GM19043 (cell line): ENCODE measurements at regions not wholly inside any gene's neighbourhood (a gene's known extent, or its start where the extent isn't known, plus 50 kb on each side); places are given as distances from the start of the nearest gene placed in this dataset.

Experiments used
- ATAC-seq: cut with Tn5 transposase; IDR thresholded peaks from one replicate; pipeline ENCODE4 v1.9.1; 2021; ENCODE audit warnings: low read depth; ENCODE audit not compliant: unreplicated experiment

DNA sequence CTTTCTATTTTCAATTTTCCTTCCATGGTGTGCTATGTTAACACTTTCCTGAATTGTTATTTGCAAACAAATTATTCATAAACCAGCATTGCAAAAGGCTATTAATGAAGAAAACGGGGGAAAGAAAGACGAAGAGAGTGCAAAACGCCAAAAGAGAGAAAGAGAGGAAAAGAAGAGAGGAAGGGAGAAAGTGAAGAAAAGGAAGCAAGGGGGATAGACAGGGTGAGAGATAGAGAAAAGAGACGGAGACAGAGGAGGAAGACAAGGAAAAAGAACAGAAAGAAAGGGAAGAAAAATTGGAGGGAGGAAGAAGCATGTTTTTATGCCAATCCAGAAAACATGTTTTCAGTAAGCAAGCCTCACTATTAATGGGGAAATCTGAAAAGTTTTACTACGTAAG lies 310.6 kb downstream of the TFEC start:
- ATAC-seq, result no peak

DNA sequence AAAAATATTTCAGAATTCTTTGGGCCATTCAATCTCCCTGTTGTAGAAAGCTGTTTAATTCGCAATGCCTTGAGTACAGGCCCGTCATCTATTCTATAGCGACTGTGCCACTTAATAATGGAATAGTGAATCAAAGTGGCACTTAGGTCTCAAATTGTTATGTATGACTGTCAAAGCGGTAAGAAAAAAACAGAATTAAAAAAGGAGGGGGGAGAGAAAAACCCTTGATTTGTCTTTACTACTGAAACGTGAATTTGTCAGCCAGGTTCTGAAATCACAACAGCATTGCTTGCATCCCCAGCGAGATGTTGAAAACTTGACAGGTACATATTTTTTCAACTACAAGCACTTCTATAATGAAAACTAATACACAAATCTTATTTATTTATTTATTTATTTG lies 320.9 kb downstream of the TFEC start:
- ATAC-seq, result no peak

DNA sequence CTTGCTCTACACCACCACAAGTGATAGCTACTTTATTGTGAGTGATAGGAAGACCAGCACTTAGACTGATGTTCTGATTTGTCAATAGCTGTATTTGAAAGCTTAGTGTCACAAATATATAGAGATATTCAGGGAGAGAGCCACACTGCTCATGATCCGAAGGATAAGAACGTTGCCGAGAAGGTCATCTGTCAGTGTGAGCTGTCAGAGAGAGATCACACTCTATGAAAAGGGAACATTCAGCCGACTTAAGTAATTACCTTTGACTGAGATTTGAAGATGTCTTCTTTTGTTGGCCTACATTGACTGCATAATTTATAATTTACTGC lies 322.6 kb downstream of the TFEC start:
- no peak for ATAC-seq

DNA sequence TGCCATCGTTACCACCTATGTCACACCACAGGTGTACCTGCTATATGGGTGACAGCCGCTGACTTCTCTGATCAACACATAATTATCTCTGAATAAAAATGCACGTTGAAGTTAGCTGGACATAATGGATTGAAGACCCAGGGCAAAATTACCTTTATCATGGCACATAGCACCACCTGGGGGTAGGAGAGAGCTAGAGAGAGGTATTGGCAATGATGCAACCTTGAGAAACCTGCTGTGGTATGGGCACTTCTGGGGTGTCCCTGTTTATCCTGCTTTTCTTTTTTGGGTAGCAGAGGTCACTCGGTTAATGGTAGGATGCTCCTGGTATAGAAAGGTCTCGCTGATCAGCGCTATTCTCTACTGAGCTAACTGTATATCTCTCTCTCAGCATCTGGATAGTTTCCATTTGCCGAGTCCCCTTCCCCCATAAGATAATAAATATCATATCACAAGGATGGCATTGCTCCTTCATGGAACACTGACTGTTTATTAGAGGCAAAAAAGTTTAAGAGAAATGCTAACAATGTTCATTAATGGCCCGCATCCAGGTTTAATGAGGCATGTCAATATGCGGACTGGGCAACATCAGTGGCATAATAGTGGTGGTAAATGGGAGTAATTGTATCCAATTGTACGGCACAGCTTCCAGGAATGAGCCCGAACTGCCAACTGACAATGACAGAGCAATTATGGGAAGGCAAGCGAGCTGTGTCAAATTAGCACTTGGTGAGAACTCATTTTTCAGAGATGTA lies 323.1 kb downstream of the TFEC start:
- no peak for ATAC-seq

DNA sequence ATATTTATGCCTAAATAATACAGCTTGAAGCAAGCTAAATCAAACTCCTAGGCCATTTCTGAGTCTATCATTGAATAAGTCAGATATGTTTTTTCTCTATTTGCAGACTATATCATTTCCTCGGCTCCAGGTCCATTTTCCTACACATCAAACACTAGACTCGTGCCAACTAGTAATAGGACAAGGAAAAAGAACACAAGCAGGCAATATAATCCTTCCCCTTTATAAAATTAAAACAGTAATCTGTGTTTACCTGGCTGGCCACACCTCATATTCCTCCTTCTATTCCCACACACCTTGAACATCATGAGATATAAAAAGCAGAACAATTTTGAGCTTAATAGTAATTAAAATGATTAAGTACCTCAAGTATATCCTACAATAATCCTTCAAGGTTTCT lies 325.7 kb downstream of the TFEC start:
- ATAC-seq, result no peak

DNA sequence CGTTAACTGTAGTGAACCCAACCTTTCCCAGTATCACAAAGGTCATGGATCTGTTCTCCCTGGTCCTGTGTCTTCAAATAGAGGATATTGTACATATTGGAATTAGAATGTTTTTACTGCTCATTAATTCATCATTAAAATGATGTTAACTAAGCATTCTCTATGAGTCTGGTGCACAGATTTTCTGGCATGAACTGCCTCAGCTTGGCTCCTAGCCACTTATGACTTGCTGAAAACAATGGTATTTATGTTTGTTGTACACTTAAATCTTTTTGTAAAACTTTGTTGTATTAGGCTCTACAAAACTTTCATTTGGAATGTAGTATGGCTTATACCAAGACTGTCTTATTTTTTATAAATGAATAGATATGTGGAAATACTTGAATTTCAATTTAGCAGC lies 329.4 kb downstream of the TFEC start:
- ATAC-seq, result no peak

DNA sequence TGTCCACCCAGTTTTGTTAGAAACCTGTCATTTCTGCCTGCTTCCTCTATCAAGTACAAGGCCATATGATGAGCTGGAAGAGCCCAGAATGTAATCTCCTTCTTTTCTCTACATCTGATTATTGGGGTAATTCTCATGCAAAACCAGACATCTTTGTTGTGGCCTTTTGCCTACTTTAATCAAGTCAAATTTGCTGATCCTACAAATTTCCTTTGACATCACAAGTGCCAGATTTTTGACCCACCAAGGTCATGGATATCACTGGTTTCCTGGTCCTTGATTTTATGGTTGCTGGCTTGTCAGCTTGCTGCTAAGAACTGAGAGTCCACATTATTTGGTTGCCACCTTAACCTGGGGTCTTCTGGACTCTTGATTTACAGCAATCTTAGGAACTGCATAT lies 336.1 kb downstream of the TFEC start:
- ATAC-seq, result no peak

DNA sequence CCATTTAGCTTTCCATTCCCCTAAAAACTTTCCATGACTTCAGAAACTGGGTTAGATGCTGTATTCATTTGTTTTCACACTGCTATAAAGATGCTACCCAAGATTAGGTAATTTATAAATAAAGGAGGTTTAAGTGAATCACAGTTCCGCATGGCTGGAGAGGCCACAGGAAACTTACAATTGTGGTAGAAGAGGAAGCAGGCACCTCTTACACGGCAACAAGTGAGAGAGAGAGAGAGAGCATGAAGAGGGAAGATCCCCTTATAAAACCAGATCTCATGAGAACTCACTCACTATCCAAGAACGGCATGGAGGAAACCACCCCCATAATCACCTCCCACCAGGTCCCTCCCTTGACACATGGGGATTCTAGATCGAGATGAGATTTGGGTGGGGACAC lies 336.8 kb downstream of the TFEC start:
- no peak for ATAC-seq

DNA sequence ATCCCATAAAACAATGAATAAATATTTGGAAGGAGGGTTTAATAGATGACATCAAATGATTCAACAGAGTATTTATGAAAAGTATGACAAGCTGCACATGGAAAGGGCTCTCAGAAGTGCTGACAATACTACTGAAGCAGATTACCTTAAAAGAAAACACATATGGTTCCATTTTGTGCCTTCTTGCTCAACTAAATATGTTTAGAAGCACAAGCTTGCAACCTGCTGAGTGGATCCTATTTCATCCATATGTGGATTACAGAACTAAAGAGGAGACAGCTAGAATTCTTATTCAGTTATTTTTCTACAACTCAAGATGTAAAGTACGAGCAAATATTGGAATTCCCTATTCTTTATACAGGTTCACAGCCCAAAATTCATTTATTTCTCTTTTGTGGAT lies 340.6 kb downstream of the TFEC start:
- ATAC-seq, result no peak

DNA sequence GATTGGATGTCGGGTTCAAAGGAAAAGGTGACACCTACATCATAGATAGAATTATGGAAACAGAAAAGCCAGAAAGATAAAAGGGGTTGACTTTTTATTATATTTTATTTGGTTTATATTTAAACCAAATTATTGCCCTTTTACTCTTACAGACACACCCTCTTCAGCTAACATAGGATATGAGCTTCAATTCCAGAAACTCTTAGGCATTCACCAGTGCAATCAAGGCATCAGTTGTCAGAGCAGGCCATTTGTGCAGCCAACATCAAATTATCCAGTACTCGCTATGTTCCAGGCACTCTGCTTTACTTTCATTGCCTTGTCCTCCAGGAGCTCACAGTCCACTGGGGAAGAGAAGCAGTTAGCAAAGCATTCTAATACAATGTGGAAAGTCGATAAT lies 347.5 kb downstream of the TFEC start:
- no peak for ATAC-seq

DNA sequence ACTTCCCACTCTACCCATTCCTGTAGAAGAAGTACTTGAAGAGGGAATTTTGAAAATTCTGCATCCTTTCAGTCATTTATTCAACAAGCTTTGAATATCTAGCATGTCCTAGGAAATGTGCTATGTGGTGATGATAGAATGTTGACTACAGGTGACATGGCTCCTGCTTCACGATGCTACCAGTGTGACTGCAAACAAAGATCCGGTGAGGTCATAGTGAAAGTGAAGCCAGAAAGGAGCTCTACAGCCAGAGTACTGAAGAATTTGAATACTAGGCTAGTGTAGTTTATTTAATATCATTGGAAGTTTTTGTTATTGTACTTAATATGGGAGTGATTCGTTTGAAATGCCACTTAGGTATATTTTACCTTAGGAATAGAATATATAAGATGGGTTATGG lies 348.1 kb downstream of the TFEC start:
- ATAC-seq, result no peak

DNA sequence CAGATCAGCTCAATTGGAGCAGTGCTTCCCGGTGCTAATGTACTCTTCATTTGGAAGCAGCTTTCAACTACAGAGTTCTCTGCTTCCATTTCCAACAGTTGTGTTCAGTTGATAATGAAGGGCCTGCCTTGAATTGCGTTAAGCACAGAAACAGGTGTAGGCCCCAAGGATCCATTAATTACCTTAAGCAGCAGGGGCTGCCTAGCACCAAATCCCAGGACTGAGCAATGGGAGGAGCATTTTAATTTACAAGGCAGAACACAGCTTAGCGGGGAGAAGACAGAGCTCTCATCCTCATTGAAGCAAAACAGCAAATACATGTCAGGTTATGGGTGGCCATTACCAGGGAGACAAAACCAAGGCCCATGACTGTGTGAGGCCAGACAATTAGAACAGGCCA lies 349.6 kb downstream of the TFEC start:
- no peak for ATAC-seq

DNA sequence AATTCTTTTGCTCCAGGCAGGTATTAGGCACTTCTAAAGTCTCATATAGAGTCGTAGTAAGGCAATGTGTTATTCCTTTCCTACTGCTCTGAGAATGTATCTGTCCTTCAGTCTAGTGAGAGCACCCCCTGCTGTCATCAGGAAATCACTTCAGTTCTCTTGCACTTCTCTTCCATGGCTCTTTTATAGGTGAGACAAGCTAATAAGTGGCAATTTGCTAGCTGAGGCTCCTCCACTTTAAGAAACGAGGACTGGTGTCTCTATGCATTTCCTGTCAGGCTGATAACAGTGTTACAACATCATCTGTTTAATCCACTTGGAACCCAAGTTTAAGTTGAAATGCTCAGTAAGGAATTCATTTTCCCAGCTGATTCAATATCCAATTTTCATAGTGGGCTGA lies 350.6 kb downstream of the TFEC start:
- ATAC-seq, result peak; percentile 69

DNA sequence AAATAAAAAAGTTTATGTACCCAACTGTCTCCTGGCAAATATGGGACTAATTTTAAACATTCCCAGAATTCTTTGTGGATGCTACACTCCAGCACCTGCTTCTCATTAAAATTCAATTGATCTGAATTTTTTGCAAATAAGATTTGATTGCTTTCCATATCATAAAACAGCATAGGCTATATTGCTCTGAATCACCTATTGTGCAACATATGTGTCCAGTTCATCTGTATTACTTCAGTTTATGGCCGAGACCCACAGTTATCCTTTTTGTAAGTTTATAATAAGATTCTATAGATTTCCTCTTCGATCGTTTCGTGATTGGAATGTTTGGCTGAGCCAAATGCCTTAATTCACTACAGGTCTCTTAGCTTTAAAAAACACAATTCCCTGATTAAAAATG lies 351.1 kb downstream of the TFEC start:
- no peak for ATAC-seq

DNA sequence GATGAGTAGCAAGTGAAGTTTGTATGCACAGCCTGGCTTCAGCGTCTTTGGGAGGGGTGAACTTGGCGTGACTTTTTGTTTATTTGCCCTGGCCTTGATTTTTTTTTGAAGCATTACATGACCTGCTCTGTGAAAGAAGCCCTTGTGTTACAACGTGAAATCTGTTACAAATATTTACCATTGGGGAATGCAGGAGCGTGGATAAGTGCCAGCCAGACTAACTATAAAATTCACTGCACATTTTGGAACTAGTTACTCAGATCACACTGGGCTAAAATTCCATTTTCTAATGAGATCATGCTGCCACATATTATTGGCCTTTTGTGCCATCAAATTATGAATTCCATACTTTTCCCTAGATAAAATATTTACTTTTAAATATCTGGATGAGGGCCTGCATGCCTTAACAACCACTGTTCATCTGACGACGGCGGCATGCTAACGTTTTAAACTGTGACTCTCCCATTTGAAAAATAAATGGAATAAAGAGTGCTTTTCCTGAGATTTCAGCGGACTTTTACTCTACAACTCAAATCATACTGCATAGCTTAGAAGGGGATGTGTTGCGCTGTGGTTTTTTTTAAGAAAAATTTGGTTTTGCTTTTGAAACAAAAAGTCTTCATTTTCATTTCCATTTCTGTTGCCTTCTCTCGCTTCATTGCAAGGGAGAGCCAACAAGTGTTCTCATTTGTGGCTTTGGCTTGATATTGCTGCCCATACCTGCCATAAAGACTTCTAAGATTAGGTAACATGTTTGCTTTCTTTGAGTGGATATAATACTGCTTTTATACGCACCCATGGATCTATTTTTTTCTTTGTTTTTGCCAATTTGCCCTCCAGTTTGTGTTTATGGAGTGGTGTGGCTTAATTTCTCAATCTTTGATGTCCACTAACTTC lies 352.2 kb downstream of the TFEC start:
- ATAC-seq, result no peak

DNA sequence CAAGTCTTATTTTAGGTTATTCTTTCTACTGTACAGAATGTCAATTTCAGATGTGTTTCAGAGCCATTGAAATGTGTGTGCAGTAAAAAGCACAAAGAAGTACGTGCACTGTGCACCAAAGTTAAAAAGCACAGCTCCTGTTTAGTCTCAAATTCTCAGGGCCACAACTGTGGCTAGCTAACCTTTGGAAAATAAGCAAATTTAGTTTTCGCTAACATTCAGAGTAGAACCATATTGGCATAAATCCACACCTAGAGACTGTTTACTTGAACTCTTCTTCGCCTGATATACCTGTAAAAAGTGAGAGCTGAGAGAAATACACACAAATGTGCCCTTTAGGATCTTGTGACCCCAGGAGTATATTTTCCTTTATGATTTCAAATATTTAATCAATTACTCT lies 353.9 kb downstream of the TFEC start:
- ATAC-seq, result no peak

DNA sequence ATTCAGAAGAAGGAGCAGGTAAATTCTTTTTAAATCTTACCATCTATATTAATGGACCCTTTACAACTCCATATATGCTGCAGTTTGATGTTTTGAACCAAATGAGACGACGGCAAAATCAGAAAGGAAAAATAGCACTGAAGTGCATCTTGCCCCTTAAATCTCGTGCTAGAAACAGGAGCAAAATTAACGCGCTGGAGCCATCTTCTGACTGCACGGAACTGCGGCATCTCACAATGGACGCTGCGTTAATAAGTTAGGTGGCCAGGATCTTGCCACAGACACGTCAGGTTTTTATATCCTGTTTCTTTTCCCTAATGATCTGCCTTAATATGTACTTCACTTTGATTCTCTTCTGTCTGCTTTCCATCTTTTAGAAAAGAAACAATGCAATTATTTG lies 354.5 kb downstream of the TFEC start:
- no peak for ATAC-seq

DNA sequence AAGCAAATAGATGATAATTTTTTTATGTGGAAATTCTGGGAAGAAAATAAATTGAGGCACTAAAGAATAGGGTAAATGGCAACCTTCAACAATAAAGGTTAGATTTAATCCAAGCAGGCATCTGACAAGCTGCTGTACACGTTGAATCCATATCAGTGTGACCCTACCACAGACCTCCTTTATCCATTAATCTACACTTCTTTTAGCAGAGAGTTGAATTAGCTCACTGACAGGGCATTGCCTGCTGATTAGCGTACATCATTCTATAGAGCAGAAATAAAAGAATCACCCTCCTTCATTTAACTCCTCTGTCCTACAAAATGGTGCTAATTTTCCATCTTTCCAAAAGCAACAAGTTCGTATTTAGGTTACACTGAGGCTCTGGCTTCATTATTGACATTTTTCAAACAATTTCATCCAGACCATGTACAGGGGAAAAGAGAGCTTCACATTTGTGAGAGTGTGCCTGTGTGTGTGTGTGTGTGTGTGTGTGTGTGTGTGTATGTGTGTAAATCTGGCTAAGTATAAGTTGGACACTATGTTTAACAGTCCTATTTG lies 356.0 kb downstream of the TFEC start:
- no peak for ATAC-seq

DNA sequence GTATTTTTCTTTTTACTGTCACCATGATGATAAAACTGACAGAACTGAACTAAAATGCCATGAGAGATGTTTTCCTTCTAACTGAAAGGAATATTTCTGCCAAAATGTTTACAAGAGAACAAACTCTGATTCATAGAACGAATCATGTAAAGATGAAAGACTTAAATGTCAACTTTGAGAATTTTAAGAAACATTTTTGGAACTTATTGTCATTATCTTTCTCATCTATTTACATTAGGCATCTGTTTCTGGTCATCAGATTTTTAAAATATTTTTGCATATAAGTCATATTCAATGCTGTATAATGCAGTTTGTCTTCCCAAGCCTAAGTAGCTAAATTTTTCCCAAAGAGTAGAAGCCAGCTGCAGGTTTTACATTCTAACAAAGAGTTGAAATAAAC lies 358.5 kb downstream of the TFEC start:
- no peak for ATAC-seq

DNA sequence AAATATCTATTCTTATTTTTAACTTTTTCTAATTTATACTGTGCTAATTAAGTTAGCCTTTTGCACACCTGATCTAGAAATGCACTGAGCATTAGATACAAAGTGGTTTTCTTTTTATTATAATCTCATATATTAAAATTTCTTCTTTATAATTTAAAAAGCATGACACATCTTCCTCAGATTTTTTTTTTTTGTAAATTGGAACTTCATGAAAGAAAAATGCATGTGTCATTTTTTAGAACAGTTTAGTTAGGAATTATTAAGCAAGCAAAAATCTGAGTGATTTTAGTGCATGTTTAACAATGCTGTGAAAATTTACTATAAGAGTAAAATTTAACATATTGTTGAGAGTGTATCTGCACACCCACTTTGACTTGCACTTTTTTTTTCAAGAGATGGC lies 367.9 kb downstream of the TFEC start:
- no peak for ATAC-seq

DNA sequence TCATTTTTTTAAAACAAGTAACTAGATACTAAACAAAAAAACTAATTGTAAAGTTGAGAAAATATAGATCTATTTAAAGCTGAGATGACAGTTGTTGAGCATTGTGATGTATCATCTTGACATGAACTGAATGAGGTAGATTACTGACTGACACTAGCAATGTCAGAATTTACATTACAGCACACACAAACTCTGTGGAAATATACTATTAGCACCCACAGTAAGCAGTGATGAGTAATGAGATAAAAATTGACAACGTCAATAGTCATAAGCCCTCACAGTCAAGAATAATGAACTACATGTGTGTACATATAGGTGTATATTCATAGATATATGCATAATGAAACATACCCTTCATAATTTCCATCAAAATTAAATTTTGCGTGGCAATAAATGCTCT lies 368.4 kb downstream of the TFEC start:
- ATAC-seq, result no peak

DNA sequence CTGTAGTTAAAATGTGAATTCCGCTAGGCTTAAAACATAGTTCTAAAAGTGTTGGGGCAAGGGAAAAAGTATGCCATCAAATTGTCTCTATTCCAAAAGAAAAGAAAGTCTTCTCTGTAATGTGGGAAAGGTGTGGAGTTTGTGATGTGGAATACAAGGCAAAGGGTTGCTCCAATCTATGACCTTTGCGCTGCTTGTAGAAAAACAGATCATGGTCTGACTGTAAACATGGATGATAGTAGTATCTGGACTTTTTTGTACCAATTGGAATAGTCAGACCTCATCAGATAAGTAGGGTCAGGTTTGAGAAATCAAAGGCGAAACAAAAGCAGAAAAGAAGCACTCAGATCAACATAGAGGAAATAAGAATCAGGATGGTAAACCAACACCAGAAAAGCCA lies 372.3 kb downstream of the TFEC start:
- ATAC-seq, result no peak
